ENCODE measurements at regions not wholly inside any gene's neighbourhood (a gene's known extent, or its start where the extent isn't known, plus 50 kb on each side); places are given as distances from the start of the nearest gene placed in this dataset.

- Histone ChIP-seq H2AFZ (ENCODE audit: low read depth) (no peak overlapping the region), H3K4me1 (ENCODE audit: low read depth, poor library complexity, severe bottlenecking) (no peaks in the 10 kb centered on the region), H4K20me1 (ENCODE audit: insufficient read depth) (no peaks in the 10 kb centered on the region), H3K27me3 (ENCODE audit: insufficient read depth, low read depth) (no peaks in the 10 kb centered on the region), H3K79me2 (ENCODE audit: insufficient read depth, low read depth) (no peaks in the 10 kb centered on the region), H3K36me3 (ENCODE audit: insufficient read depth) (no peaks in the 10 kb centered on the region), H3K9ac (no peak overlapping the region), H3K27ac (no peak overlapping the region), H3K4me3 (IDR thresholded peaks at IDR 0.05; ENCODE audit: insufficient read depth, low read depth, low read length) (no peak overlapping the region), H3K4me2 (no peak overlapping the region)
- no peak for TF ChIP-seq CTCF (conservative IDR thresholded peaks at IDR 0.05; ENCODE audit: low read depth, low read length)
Observed at GRCh38 chr2:7792031-7792651, 874.9 kb downstream of the RNF144A start.

- H3K27ac ChIP-seq: no peak overlapping the region
- no peaks in the 10 kb centered on the region for H4K20me1 ChIP-seq (ENCODE audit: insufficient read depth)
- H3K27me3 ChIP-seq (ENCODE audit: insufficient read depth, low read depth): no peaks in the 10 kb centered on the region
- H3K4me2 ChIP-seq: no peak overlapping the region
- no peaks in the 10 kb centered on the region for H3K79me2 ChIP-seq (ENCODE audit: insufficient read depth, low read depth)
- H2AFZ ChIP-seq (ENCODE audit: low read depth): no peak overlapping the region
- no peaks in the 10 kb centered on the region for H3K4me1 ChIP-seq (ENCODE audit: low read depth, poor library complexity, severe bottlenecking)
- H3K4me3 ChIP-seq (IDR thresholded peaks at IDR 0.05; ENCODE audit: insufficient read depth, low read depth, low read length): no peak overlapping the region
- no peak overlapping the region for H3K9ac ChIP-seq
- H3K36me3 ChIP-seq (ENCODE audit: insufficient read depth): no peaks in the 10 kb centered on the region
- no peak for TF ChIP-seq CTCF (conservative IDR thresholded peaks at IDR 0.05; ENCODE audit: low read depth, low read length)
Observed at GRCh38 chr2:7795778-7796563, 878.8 kb downstream of the RNF144A start.

GRCh38 chr2:7800031-7800430, 881.8 kb upstream of the ID2 start:
- H3K4me1 ChIP-seq (ENCODE audit: low read depth, poor library complexity, severe bottlenecking): no peaks in the 10 kb centered on the region
- H4K20me1 ChIP-seq (ENCODE audit: insufficient read depth): no peaks in the 10 kb centered on the region
- no peaks in the 10 kb centered on the region for H3K79me2 ChIP-seq (ENCODE audit: insufficient read depth, low read depth)
- no peaks in the 10 kb centered on the region for H3K36me3 ChIP-seq (ENCODE audit: insufficient read depth)
- H2AFZ ChIP-seq (ENCODE audit: low read depth): no peak overlapping the region
- H3K4me3 ChIP-seq (IDR thresholded peaks at IDR 0.05; ENCODE audit: insufficient read depth, low read depth, low read length): no peak overlapping the region
- no peak overlapping the region for H3K27ac ChIP-seq
- no peak for TF ChIP-seq CTCF (conservative IDR thresholded peaks at IDR 0.05; ENCODE audit: low read depth, low read length)
- H3K4me2 ChIP-seq: no peak overlapping the region
- no peaks in the 10 kb centered on the region for H3K27me3 ChIP-seq (ENCODE audit: insufficient read depth, low read depth)
- H3K9ac ChIP-seq: no peak overlapping the region

- Histone ChIP-seq H3K36me3 (ENCODE audit: insufficient read depth) (no peaks in the 10 kb centered on the region), H3K27ac (no peak overlapping the region), H3K79me2 (ENCODE audit: insufficient read depth, low read depth) (no peaks in the 10 kb centered on the region), H3K4me3 (IDR thresholded peaks at IDR 0.05; ENCODE audit: insufficient read depth, low read depth, low read length) (no peak overlapping the region), H4K20me1 (ENCODE audit: insufficient read depth) (no peaks in the 10 kb centered on the region), H3K4me2 (no peak overlapping the region), H3K9ac (no peak overlapping the region), H3K4me1 (ENCODE audit: low read depth, poor library complexity, severe bottlenecking) (no peaks in the 10 kb centered on the region), H2AFZ (ENCODE audit: low read depth) (no peak overlapping the region), H3K27me3 (ENCODE audit: insufficient read depth, low read depth) (no peaks in the 10 kb centered on the region)
- TF ChIP-seq CTCF (conservative IDR thresholded peaks at IDR 0.05; ENCODE audit: low read depth, low read length): no peak
Observed at GRCh38 chr2:7801212-7801611, 880.6 kb upstream of the ID2 start.

Measured in KMS-11 (cell line).